SKM-1 (cell line): ENCODE measurements at regions not wholly inside any gene's neighbourhood (a gene's known extent, or its start where the extent isn't known, plus 50 kb on each side); places are given as distances from the start of the nearest gene placed in this dataset.
A peak's percentile ranks its signal among the peaks of the same experiment; 100 is the strongest.

Experiments
- DNase-seq: peaks from one replicate; lab custom pipeline; 2025; ENCODE audit not compliant: unreplicated experiment; lab: John Stamatoyannopoulos, UW

GRCh38 chr10:55024713-55025112 lies 223.7 kb upstream of the PCDH15 start:
- peak; percentile 4 for DNase-seq

- DNase-seq, result no peak
Observed at GRCh38 chr10:55019439-55019838, 218.4 kb upstream of the PCDH15 start.

- DNase-seq, result no peak
Observed at GRCh38 chr10:55013318-55013717, 212.3 kb upstream of the PCDH15 start.

- DNase-seq, result no peak
Observed at GRCh38 chr10:55002420-55002819, 201.4 kb upstream of the PCDH15 start.

- DNase-seq, result no peak
Observed at GRCh38 chr10:55001422-55001821, 200.4 kb upstream of the PCDH15 start.

GRCh38 chr10:54993148-54993547 lies 192.1 kb upstream of the PCDH15 start:
- DNase-seq, result no peak

GRCh38 chr10:54985732-54986131 lies 184.7 kb upstream of the PCDH15 start:
- DNase-seq, result no peak

GRCh38 chr10:54983255-54983654 lies 182.2 kb upstream of the PCDH15 start:
- no peak for DNase-seq

GRCh38 chr10:54962134-54962900 lies 161.3 kb upstream of the PCDH15 start:
- DNase-seq, result no peak

GRCh38 chr10:54961040-54961439 lies 160.0 kb upstream of the PCDH15 start:
- no peak for DNase-seq

GRCh38 chr10:54958844-54959243 lies 157.8 kb upstream of the PCDH15 start:
- no peak for DNase-seq

- no peak for DNase-seq
Observed at GRCh38 chr10:54947605-54948004, 146.6 kb upstream of the PCDH15 start.

GRCh38 chr10:54940418-54940817 lies 139.4 kb upstream of the PCDH15 start:
- no peak for DNase-seq

GRCh38 chr10:54914049-54914448 lies 113.0 kb upstream of the PCDH15 start:
- no peak for DNase-seq

- DNase-seq, result no peak
Observed at GRCh38 chr10:54909165-54909564, 108.1 kb upstream of the PCDH15 start.

GRCh38 chr10:54908019-54908418 lies 107.0 kb upstream of the PCDH15 start:
- no peak for DNase-seq

GRCh38 chr10:54906940-54907339 lies 105.9 kb upstream of the PCDH15 start:
- DNase-seq, result no peak

- no peak for DNase-seq
Observed at GRCh38 chr10:54905578-54906192, 104.7 kb upstream of the PCDH15 start.

GRCh38 chr10:54904833-54905232 lies 103.8 kb upstream of the PCDH15 start:
- no peak for DNase-seq

- DNase-seq, result no peak
Observed at GRCh38 chr10:54903745-54904144, 102.7 kb upstream of the PCDH15 start.

- DNase-seq, result no peak
Observed at GRCh38 chr10:54900584-54900983, 99.6 kb upstream of the PCDH15 start.

GRCh38 chr10:54880996-54881395 lies 80.0 kb upstream of the PCDH15 start:
- peak; percentile 4 for DNase-seq

- no peak for DNase-seq
Observed at GRCh38 chr10:54869022-54869421, 68.0 kb upstream of the PCDH15 start.
